ENCODE measurements at regions not wholly inside any gene's neighbourhood (a gene's known extent, or its start where the extent isn't known, plus 50 kb on each side); places are given as distances from the start of the nearest gene placed in this dataset.

DNA sequence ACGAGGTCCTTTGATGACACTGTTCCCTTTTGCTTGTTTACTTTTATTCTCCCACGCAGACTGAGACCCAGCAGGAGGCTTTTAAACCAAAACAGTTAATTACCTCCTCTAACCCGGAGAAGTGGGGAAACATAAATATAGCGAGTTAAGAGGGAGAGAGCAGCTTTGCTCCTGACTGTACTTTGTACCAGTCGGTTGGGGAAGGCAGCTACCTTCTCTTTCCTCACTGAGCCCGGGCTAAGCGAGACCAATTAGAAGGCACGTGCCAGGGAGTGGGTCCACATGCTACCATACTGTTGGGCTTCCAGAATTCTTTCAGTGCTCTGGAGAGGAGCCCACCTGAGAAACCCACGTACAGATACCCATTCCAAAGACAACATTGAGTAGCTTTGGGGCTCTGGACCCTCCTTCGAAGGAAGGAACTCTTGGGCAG lies 124.2 kb downstream of the ZIC5 start:
- TF ChIP-seq, protein P1, sequence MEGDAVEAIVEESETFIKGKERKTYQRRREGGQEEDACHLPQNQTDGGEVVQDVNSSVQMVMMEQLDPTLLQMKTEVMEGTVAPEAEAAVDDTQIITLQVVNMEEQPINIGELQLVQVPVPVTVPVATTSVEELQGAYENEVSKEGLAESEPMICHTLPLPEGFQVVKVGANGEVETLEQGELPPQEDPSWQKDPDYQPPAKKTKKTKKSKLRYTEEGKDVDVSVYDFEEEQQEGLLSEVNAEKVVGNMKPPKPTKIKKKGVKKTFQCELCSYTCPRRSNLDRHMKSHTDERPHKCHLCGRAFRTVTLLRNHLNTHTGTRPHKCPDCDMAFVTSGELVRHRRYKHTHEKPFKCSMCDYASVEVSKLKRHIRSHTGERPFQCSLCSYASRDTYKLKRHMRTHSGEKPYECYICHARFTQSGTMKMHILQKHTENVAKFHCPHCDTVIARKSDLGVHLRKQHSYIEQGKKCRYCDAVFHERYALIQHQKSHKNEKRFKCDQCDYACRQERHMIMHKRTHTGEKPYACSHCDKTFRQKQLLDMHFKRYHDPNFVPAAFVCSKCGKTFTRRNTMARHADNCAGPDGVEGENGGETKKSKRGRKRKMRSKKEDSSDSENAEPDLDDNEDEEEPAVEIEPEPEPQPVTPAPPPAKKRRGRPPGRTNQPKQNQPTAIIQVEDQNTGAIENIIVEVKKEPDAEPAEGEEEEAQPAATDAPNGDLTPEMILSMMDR (IDR thresholded peaks at IDR 0.05) = no peak
- TF ChIP-seq POLR2A (IDR thresholded peaks at IDR 0.05) = no peak
